Ishikawa (cell line): ENCODE measurements at regions not wholly inside any gene's neighbourhood (a gene's known extent, or its start where the extent isn't known, plus 50 kb on each side); places are given as distances from the start of the nearest gene placed in this dataset.

Experiments
- CEBPB ChIP-seq: IDR thresholded peaks from 2 replicates; pipeline ENCODE4 v1.6.1; 2012
- CREB1 ChIP-seq: IDR thresholded peaks from 2 replicates; pipeline ENCODE4 v1.6.1; 2012; ENCODE audit warnings: low read depth
- EP300 ChIP-seq: IDR thresholded peaks from 2 replicates; pipeline ENCODE4 v1.6.1; 2012; ENCODE audit warnings: borderline replicate concordance
- FOXM1 ChIP-seq: IDR thresholded peaks from 2 replicates; pipeline ENCODE4 v1.6.1; 2012; ENCODE audit warnings: low read depth, borderline replicate concordance
- MAX ChIP-seq: IDR thresholded peaks from 2 replicates; pipeline ENCODE4 v1.6.1; 2012
- NFIC ChIP-seq: IDR thresholded peaks from 2 replicates; pipeline ENCODE4 v1.6.1; 2012
- RAD21 ChIP-seq: IDR thresholded peaks from 2 replicates; pipeline ENCODE4 v1.6.1; 2012; ENCODE audit warnings: low read depth
- REST ChIP-seq: IDR thresholded peaks from 2 replicates; pipeline ENCODE4 v1.6.1; 2012; ENCODE audit warnings: low read depth, mild to moderate bottlenecking
- TAF1 ChIP-seq: IDR thresholded peaks from 2 replicates; pipeline ENCODE4 v1.6.1; 2012; ENCODE audit warnings: low read depth, mild to moderate bottlenecking
- TCF12 ChIP-seq: IDR thresholded peaks from 2 replicates; pipeline ENCODE4 v1.6.1; 2012; ENCODE audit warnings: low read depth
- TEAD4 ChIP-seq: IDR thresholded peaks from 2 replicates; pipeline ENCODE4 v1.6.1; 2012
- USF1 ChIP-seq: IDR thresholded peaks from 2 replicates; pipeline ENCODE4 v1.6.1; 2012
- YY1 ChIP-seq: IDR thresholded peaks from 2 replicates; pipeline ENCODE4 v1.6.1; 2012; ENCODE audit warnings: low read depth

DNA sequence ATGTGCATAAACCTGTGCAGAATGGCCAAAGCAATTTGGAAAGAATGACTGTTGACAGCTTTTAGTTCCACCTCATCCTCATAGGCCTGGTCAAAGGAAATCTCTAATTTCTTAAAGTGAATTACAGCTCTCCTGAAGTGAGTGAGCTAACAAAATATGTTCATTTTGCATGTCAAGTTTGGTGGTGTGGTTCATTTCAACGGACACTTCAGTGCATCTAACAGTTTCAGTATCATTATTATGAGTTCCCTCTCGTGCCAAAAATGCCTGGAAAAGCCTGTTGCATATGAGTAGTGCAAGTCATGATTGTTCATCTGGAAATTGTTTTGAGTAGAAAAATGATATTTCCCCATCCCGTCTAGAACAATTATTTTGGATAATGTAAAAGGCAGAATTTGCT is 53.2 kb upstream of the HMHB1 start:
- TF ChIP-seq RAD21 (no peak), MAX (no peak), FOXM1 (no peak), USF1 (no peak), EP300 (no peak), TAF1 (no peak), TEAD4 (no peak), REST (no peak), TCF12 (no peak), CEBPB (no peak), CREB1 (no peak), YY1 (no peak), NFIC (no peak)
